IMR-90 (cell line): ENCODE measurements at regions not wholly inside any gene's neighbourhood (a gene's known extent, or its start where the extent isn't known, plus 50 kb on each side); places are given as distances from the start of the nearest gene placed in this dataset.

Source experiments
- ATAC-seq: fragments of 200-7000 bp; cut with Tn5 transposase; 2 replicates; pipeline ENCODE4 v1.9.1; 2020; ENCODE audit warnings: low read depth, mild to moderate bottlenecking, moderate library complexity
- BruUV-seq: library from RNA; stranded (reverse); fragments of 400-500 nt; replicated peaks from 2 replicates; lab custom pipeline; 2021; lab: Mats Ljungman, UMichigan
- CTCF ChIA-PET: fragments of 300-600 bp; formaldehyde crosslinking; extraction: SDS; loops from one replicate; lab custom pipeline; 2021; ENCODE audit warnings: antibody characterized with exemption; lab: Yijun Ruan, JAX
- POLR2A ChIA-PET: fragments of 300-600 bp; sonication (Branson Sonifier 250); formaldehyde crosslinking; loops from one replicate; lab custom pipeline; 2022; ENCODE audit warnings: antibody characterized with exemption; ENCODE audit not compliant: unreplicated experiment; lab: Charles Lee
- DNase-seq: peaks from one replicate; pipeline ENCODE4 v3.0.0; 2013
- H2AFZ ChIP-seq: replicated peaks from 2 replicates; pipeline ENCODE3; 2013; ENCODE audit warnings: low read length, mild to moderate bottlenecking; ENCODE audit not compliant: poor library complexity
- H2AK5ac ChIP-seq: 2 replicates; pipeline ENCODE4 v1.6.1; 2013; ENCODE audit warnings: low read depth, low read length, inconsistent platforms
- H2AK9ac ChIP-seq: replicated peaks from 2 replicates; pipeline ENCODE3; 2013; ENCODE audit warnings: mild to moderate bottlenecking, low read depth, low read length, moderate library complexity; ENCODE audit not compliant: poor library complexity
- H2BK120ac ChIP-seq: 2 replicates; pipeline ENCODE4 v1.6.1; 2013; ENCODE audit warnings: low read depth, low read length, inconsistent platforms
- H2BK15ac ChIP-seq: 3 replicates; pipeline ENCODE4 v1.6.1; 2013; ENCODE audit warnings: low read depth, low read length, inconsistent platforms
- H2BK20ac ChIP-seq: 2 replicates; pipeline ENCODE4 v1.6.1; 2013; ENCODE audit warnings: low read depth, mild to moderate bottlenecking, inconsistent platforms, low read length, moderate library complexity
- H2BK5ac ChIP-seq: 2 replicates; pipeline ENCODE4 v1.6.1; 2013; ENCODE audit warnings: mild to moderate bottlenecking, low read depth, low read length, inconsistent platforms; ENCODE audit not compliant: poor library complexity, severe bottlenecking
- H3K14ac ChIP-seq: replicated peaks from 2 replicates; pipeline ENCODE4 v1.6.1; 2013; ENCODE audit warnings: low read depth, low read length, inconsistent platforms
- H3K18ac ChIP-seq: 2 replicates; pipeline ENCODE4 v1.6.1; 2013; ENCODE audit warnings: low read depth, low read length, control low read depth
- H3K23ac ChIP-seq: 2 replicates; pipeline ENCODE4 v1.6.1; 2013; ENCODE audit warnings: low read depth, low read length, inconsistent platforms
- H3K27ac ChIP-seq: 2 replicates; pipeline ENCODE4 v1.5.1; 2013; ENCODE audit warnings: mild to moderate bottlenecking, control low read depth, low read length; ENCODE audit not compliant: insufficient read depth
- H3K27me3 ChIP-seq: 2 replicates; pipeline ENCODE4 v1.6.1; 2013; ENCODE audit warnings: low read length; ENCODE audit not compliant: control insufficient read depth, insufficient read depth
- H3K36me3 ChIP-seq: 2 replicates; pipeline ENCODE4 v1.6.1; 2013; ENCODE audit warnings: low read length, mixed read lengths; ENCODE audit not compliant: control insufficient read depth, insufficient read depth
- H3K4ac ChIP-seq: 2 replicates; pipeline ENCODE4 v1.6.1; 2013; ENCODE audit warnings: low read depth, low read length, inconsistent platforms
- H3K4me1 ChIP-seq: 2 replicates; pipeline ENCODE4 v1.6.1; 2013; ENCODE audit warnings: low read length, mixed read lengths; ENCODE audit not compliant: control insufficient read depth, insufficient read depth
- H3K4me2 ChIP-seq: 2 replicates; pipeline ENCODE4 v1.6.1; 2013; ENCODE audit warnings: low read depth, mild to moderate bottlenecking, control low read depth, low read length, moderate library complexity
- H3K4me3 ChIP-seq: 2 replicates; pipeline ENCODE4 v1.5.1; 2013; ENCODE audit warnings: low read depth, mild to moderate bottlenecking, control low read depth, low read length, moderate library complexity; ENCODE audit not compliant: insufficient read depth
- H3K56ac ChIP-seq: 2 replicates; pipeline ENCODE4 v1.6.1; 2013; ENCODE audit warnings: low read length, inconsistent platforms; ENCODE audit not compliant: insufficient read depth; ENCODE audit errors: extremely low read depth
- H3K79me1 ChIP-seq, 2 experiments: 2 replicates each; pipeline ENCODE4 v1.6.1; 2013; ENCODE audit warnings: low read length in 2 of 2, inconsistent platforms in 1 of 2, low read depth in 1 of 2
- H3K9ac ChIP-seq: 2 replicates; pipeline ENCODE4 v1.6.1; 2013; ENCODE audit warnings: low read depth, low read length, control low read depth
- H3K9me1 ChIP-seq: 2 replicates; pipeline ENCODE4 v1.6.1; 2013; ENCODE audit warnings: low read length, inconsistent platforms; ENCODE audit not compliant: insufficient read depth
- H3K9me3 ChIP-seq: 2 replicates; pipeline ENCODE4 v1.6.1; 2013; ENCODE audit warnings: low read length; ENCODE audit not compliant: control insufficient read depth, insufficient read depth
- H4K20me1 ChIP-seq: 2 replicates; pipeline ENCODE4 v1.6.1; 2013; ENCODE audit warnings: low read length, inconsistent platforms; ENCODE audit not compliant: insufficient read depth
- H4K5ac ChIP-seq: 2 replicates; pipeline ENCODE4 v1.6.1; 2013; ENCODE audit warnings: mild to moderate bottlenecking, low read depth, low read length, control low read depth
- H4K8ac ChIP-seq, 2 experiments: 2 replicates each; pipeline ENCODE4 v1.6.1; 2013; ENCODE audit warnings: low read depth in 2 of 2, low read length in 2 of 2, control low read depth in 1 of 2, inconsistent platforms in 1 of 2
- H4K91ac ChIP-seq: 2 replicates; pipeline ENCODE4 v1.6.1; 2013; ENCODE audit warnings: low read depth, low read length, inconsistent platforms; ENCODE audit not compliant: insufficient read depth
- BHLHE40 ChIP-seq: fragments of 150-350 bp; IDR thresholded peaks from 2 replicates; pipeline ENCODE4 v1.6.1; 2016; ENCODE audit warnings: mild to moderate bottlenecking, low read depth, low read length
- CEBPB ChIP-seq: IDR thresholded peaks from 2 replicates; pipeline ENCODE4 v1.6.1; 2012; ENCODE audit warnings: low read depth, low read length, improper control_type of control experiment
- CHD1 ChIP-seq: IDR thresholded peaks from 2 replicates; pipeline ENCODE4 v1.6.1; 2012; ENCODE audit warnings: low read depth, low read length, improper control_type of control experiment
- FOS ChIP-seq: fragments of 150-350 bp; IDR thresholded peaks from 2 replicates; pipeline ENCODE4 v1.6.1; 2016; ENCODE audit warnings: low read depth, low read length
- MAFK ChIP-seq: IDR thresholded peaks from 2 replicates; pipeline ENCODE4 v1.6.1; 2012; ENCODE audit warnings: low read depth, low read length, improper control_type of control experiment
- MAZ ChIP-seq: IDR thresholded peaks from 2 replicates; pipeline ENCODE4 v1.6.1; 2012; ENCODE audit warnings: low read depth, mild to moderate bottlenecking, low read length, improper control_type of control experiment, moderate library complexity, borderline replicate concordance
- MXI1 ChIP-seq: IDR thresholded peaks from 2 replicates; pipeline ENCODE4 v1.6.1; 2012; ENCODE audit warnings: low read depth, mild to moderate bottlenecking, low read length, moderate library complexity, borderline replicate concordance
- NFE2L2 ChIP-seq: fragments of 150-350 bp; IDR thresholded peaks from 2 replicates; pipeline ENCODE4 v1.6.1; 2016; ENCODE audit warnings: low read depth, mild to moderate bottlenecking, low read length
- POLR2A ChIP-seq: IDR thresholded peaks from 2 replicates; pipeline ENCODE4 v1.6.1; 2012; ENCODE audit warnings: mild to moderate bottlenecking, low read depth, low read length
- RAD21 ChIP-seq: IDR thresholded peaks from 2 replicates; pipeline ENCODE4 v1.6.1; 2012; ENCODE audit warnings: low read length, improper control_type of control experiment
- RCOR1 ChIP-seq: IDR thresholded peaks from 2 replicates; pipeline ENCODE4 v1.6.1; 2012; ENCODE audit warnings: mild to moderate bottlenecking, low read length, improper control_type of control experiment; ENCODE audit not compliant: insufficient replicate concordance
- RFX5 ChIP-seq: IDR thresholded peaks from 2 replicates; pipeline ENCODE4 v1.8.0; 2012; ENCODE audit warnings: low read depth, mild to moderate bottlenecking, low read length, moderate library complexity
- SMC3 ChIP-seq: fragments of 150-350 bp; IDR thresholded peaks from 2 replicates; pipeline ENCODE4 v1.6.1; 2016; ENCODE audit warnings: low read depth, mild to moderate bottlenecking, antibody characterized with exemption, low read length, moderate library complexity
- WGBS, 2 experiments: methylation state at CpG; one replicate each; pipeline versions ENCODE4 v1.1.5 to v1.1.7; 2013; ENCODE audit warnings: missing lambda C conversion rate in 2 of 2; ENCODE audit not compliant: insufficient read length in 1 of 2; ENCODE audit errors: extremely low coverage in 2 of 2; 5-methylcytosine and 5-hydroxymethylcytosine counted together
- dilution Hi-C: fragments of 300-500 bp; cut with HindIII; formaldehyde crosslinking; loops from one replicate; pipeline ENCODE4 v1.14.3; 2018; ENCODE audit warnings: low sequenced_read_pairs; ENCODE audit not compliant: unreplicated experiment
- in situ Hi-C: fragments of 300-500 bp; cut with MboI; formaldehyde crosslinking; loops from 3 replicates; pipeline ENCODE4 v1.14.3; 2019; ENCODE audit warnings: low sequenced_read_pairs, inconsistent platforms, mixed read lengths
- intact Hi-C: fragments of 100-400 bp; cut with micrococcal nuclease; formaldehyde crosslinking; loops from 2 replicates; pipeline ENCODE4 v1.10.0; 2022
- TF ChIP-seq, protein P1 (sequence below): fragments of 150-350 bp; IDR thresholded peaks from 2 replicates; pipeline ENCODE4 v1.6.1; 2016; ENCODE audit warnings: low read depth, mild to moderate bottlenecking, low read length, moderate library complexity, borderline replicate concordance
- TF ChIP-seq, protein P2 (sequence below): fragments of 150-350 bp; IDR thresholded peaks from 2 replicates; pipeline ENCODE4 v1.6.1; 2017; ENCODE audit warnings: mild to moderate bottlenecking, antibody characterized with exemption, low read length, low read depth
- TF ChIP-seq, protein P3 (sequence below): conservative IDR thresholded peaks from 2 replicates; pipeline ENCODE4 v1.5.1; 2012; ENCODE audit warnings: mild to moderate bottlenecking, low read depth, low read length, improper control_type of control experiment

DNA sequence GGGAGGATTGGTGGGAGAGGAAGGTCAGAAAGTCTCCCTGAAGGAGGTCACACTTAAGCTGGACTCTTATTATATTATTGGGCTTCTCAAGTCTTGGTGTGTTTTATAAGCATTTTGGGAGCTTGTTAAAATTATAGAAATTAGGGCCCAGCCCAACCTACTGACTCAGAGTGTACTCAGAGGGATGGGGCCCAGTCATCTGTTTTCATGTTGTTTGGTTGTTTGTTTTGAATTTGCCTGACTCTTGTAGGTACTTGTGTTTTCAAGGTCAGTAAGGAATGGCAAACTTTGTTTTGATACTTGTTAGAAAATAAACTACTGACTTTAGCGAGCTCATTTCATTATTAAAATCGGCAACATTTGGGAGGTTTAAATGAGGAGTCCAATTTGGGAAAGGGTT, 152.0 kb downstream of the INSIG2 start:
- intact Hi-C loops: no loop called here
- H3K14ac ChIP-seq: no peak overlapping the region
- H2AK9ac ChIP-seq: no peak overlapping the region
- WGBS, 2 experiments: no CpG with 5 or more reads among the region's 2 CpGs
- H2BK120ac ChIP-seq: no peak overlapping the region
- H3K9me3 ChIP-seq: no peaks in the 10 kb centered on the region
- H3K23ac ChIP-seq: no peak overlapping the region
- no peak overlapping the region for H3K18ac ChIP-seq
- H3K56ac ChIP-seq: no peak overlapping the region
- no peak overlapping the region for H4K5ac ChIP-seq
- dilution Hi-C loops: no loop called here
- ChIA-PET POLR2A (no interaction called here), CTCF (no interaction called here)
- no peak overlapping the region for H4K8ac ChIP-seq
- no peaks in the 10 kb centered on the region for H4K20me1 ChIP-seq
- no peak overlapping the region for H3K4ac ChIP-seq
- H3K4me3 ChIP-seq: no peak overlapping the region
- H3K27ac ChIP-seq: no peak overlapping the region
- no peaks in the 10 kb centered on the region for H3K79me1 ChIP-seq
- no peak overlapping the region for H2BK20ac ChIP-seq
- no peak overlapping the region for H3K9ac ChIP-seq
- H3K36me3 ChIP-seq: no peaks in the 10 kb centered on the region
- no peak overlapping the region for H2BK15ac ChIP-seq
- no peak for DNase-seq
- TF ChIP-seq BHLHE40 (no peak), CEBPB (no peak), RCOR1 (no peak), MAFK (no peak), SMC3 (no peak), RAD21 (no peak), POLR2A (no peak), RFX5 (no peak), FOS (no peak), NFE2L2 (no peak), MAZ (no peak), CHD1 (no peak), MXI1 (no peak)
- TF ChIP-seq, protein P1, sequence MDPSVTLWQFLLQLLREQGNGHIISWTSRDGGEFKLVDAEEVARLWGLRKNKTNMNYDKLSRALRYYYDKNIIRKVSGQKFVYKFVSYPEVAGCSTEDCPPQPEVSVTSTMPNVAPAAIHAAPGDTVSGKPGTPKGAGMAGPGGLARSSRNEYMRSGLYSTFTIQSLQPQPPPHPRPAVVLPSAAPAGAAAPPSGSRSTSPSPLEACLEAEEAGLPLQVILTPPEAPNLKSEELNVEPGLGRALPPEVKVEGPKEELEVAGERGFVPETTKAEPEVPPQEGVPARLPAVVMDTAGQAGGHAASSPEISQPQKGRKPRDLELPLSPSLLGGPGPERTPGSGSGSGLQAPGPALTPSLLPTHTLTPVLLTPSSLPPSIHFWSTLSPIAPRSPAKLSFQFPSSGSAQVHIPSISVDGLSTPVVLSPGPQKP: no peak
- TF ChIP-seq, protein P2, sequence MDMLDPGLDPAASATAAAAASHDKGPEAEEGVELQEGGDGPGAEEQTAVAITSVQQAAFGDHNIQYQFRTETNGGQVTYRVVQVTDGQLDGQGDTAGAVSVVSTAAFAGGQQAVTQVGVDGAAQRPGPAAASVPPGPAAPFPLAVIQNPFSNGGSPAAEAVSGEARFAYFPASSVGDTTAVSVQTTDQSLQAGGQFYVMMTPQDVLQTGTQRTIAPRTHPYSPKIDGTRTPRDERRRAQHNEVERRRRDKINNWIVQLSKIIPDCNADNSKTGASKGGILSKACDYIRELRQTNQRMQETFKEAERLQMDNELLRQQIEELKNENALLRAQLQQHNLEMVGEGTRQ: no peak
- TF ChIP-seq, protein P3, sequence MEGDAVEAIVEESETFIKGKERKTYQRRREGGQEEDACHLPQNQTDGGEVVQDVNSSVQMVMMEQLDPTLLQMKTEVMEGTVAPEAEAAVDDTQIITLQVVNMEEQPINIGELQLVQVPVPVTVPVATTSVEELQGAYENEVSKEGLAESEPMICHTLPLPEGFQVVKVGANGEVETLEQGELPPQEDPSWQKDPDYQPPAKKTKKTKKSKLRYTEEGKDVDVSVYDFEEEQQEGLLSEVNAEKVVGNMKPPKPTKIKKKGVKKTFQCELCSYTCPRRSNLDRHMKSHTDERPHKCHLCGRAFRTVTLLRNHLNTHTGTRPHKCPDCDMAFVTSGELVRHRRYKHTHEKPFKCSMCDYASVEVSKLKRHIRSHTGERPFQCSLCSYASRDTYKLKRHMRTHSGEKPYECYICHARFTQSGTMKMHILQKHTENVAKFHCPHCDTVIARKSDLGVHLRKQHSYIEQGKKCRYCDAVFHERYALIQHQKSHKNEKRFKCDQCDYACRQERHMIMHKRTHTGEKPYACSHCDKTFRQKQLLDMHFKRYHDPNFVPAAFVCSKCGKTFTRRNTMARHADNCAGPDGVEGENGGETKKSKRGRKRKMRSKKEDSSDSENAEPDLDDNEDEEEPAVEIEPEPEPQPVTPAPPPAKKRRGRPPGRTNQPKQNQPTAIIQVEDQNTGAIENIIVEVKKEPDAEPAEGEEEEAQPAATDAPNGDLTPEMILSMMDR: no peak
- in situ Hi-C loops: no loop called here
- ATAC-seq: no peak
- no peak overlapping the region for H2AK5ac ChIP-seq
- no peaks in the 10 kb centered on the region for H3K4me1 ChIP-seq
- BruUV-seq: no TSS peak
- no peaks in the 10 kb centered on the region for H3K27me3 ChIP-seq
- no peak overlapping the region for H3K4me2 ChIP-seq
- H2BK5ac ChIP-seq: no peak overlapping the region
- no peak overlapping the region for H4K91ac ChIP-seq
- H2AFZ ChIP-seq: no peak overlapping the region
- H3K9me1 ChIP-seq: no peaks in the 10 kb centered on the region
